Left ventricle myocardium superior (tissue), 1 donor: ENCODE measurements at regions not wholly inside any gene's neighbourhood (a gene's known extent, or its start where the extent isn't known, plus 50 kb on each side); places are given as distances from the start of the nearest gene placed in this dataset.
"Not testable (repeated sequence)": the region's sequence is repeated elsewhere in the genome, so short reads cannot be mapped to it uniquely, and the experiment has no call there.

Experiments
- ATAC-seq: fragments of 200-7000 bp; cut with Tn5 transposase; one replicate; pipeline ENCODE4 v1.9.1; 2020; ENCODE audit warnings: mild to moderate bottlenecking, moderate library complexity
- DNase-seq: peaks from one replicate; pipeline ENCODE4 v3.0.0-alpha.2; 2020
- intact Hi-C: fragments of 100-400 bp; cut with micrococcal nuclease; formaldehyde crosslinking; loops from one replicate; pipeline ENCODE4 v1.11.0; 2022
- donor health status: DM: no; HTN: yes; CAD: no; lungs with severe emphysema.

DNA sequence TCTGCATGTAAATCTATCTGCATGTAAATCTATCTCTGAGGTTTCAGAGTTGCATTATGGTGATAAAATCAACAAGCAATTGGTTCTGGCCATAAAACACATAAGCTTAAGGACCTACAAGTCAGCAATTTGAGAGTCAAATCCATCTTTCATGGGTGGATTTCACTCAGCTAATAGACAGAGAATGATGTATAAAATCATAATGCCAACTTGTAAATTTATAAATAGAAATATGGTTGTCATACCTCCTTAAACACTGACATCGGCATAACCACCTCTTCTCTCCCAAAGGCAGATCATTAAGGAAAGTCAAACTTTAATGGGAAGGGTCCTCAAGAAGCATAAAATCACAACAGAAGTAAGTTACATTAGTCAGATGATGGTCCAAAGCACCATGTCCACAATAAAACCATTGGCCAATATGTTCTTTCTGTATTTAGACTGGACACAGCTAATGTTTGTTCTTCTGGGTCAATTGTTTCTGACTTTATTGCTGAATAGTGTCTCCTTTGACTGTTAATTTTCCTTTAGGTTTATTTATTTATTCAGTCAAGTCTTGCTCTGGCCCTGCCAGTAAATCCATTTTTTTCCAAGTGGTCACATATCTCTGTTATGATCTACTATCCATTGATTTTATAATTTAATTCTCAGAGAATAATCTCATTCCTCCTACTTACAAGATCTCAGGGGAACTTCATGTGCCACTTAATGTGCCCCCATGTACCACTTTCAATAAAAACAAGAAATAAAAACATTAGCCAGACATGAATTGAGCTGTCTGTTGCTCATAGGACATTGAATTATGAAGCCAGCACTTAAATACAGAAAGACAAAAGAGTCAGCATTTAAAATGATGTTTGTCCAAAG is 382.9 kb upstream of the IRAK1BP1 start:
- intact Hi-C loops = no loop called here
- DNase-seq = no peak
- ATAC-seq = no peak

- intact Hi-C loops = no loop called here
- ATAC-seq (no peak), DNase-seq (no peak)
These were observed 379.9 kb upstream of the IRAK1BP1 start for GRCh38 chr6:78487401-78487800.

DNA sequence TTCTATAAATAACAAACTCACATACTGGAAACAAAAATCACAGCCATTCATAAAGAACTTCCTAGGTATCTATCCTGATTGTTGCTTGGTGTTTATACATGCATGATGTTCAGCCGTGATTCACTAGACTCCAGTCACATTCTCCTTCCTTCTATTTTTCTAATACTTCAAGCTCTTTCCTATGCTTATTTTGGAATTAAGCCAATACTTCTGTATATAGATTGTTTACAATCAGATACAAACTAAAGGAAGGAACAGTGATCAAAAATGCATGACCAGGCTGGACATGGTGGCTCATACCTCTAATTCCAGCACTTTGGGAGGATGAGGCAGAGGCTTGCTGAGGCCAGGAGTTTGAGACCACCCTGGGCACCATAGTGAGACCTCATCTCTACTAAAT is 377.5 kb upstream of the IRAK1BP1 start:
- intact Hi-C loops = no loop called here

GRCh38 chr6:78492351-78493017 is 374.9 kb upstream of the IRAK1BP1 start:
- intact Hi-C loops = no loop called here
- ATAC-seq (no peak), DNase-seq (no peak)

More for the DNA sequence above, 377.5 kb upstream of the IRAK1BP1 start:
- ATAC-seq = no peak
- no peak for DNase-seq

DNA sequence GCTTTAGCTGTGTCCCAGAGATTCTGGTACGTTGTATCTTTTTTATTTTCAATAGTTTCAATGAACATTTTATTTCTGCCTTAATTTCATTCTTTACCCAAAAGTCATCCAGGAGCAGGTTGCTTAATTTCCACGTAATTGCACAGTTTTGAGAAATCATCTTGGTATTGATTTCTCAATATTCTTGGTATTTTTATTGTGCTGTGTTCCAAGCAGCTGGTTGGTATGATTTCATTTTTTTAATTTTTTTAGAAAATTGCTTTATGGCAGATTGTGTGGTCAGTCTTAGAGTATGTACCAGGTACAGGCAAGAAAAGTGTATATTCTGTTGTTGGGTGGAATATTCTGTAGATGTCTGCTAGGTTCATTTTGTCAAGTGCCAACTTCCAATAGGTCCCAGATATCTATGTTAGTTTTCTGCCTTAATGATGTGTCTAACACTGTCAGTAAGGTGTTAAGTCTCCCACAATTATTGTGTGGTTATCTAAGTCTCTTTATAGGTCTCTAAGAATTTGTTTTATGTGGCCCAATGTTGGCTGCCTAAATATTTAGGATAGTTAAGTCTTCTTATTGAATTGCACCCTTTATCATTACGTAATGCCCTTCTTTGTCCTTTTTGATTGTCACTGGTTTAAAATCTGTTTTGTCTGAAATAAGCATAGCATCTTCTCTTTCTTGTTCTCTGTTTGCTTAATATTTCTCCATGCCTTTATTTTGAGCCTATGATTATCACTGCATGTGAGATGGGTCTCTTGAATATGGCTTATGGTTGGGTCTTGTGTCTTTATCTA is 366.9 kb upstream of the IRAK1BP1 start:
- no peak for ATAC-seq

DNA sequence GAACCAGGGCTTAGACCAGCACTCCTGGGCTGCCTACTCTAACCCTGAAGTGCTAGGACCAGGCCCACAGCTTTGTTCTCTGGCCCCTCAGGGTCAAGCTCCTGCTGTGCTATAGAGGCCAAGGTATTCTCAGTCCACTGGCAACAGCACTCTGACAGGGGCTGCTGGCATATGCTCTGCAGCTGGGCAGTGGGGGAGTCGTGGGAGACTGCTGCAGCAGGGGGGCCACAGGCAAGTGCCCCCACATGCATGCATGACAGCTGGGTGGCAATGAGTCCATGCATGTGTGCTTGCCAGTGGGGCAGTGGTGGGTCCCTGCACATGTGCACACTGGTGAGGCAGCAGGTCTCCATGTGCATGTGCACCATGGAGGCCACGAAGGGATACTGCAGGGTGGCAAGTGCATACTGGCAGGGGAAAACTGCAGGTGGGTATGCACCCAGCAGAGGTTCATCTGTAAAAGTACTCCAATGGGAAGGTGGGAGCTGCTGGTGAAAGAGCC is 364.9 kb upstream of the IRAK1BP1 start:
- ATAC-seq (no peak), DNase-seq (no peak)
- intact Hi-C loops = no loop called here

More for the DNA sequence above, 366.9 kb upstream of the IRAK1BP1 start:
- no peak for DNase-seq
- intact Hi-C loops = no loop called here

DNA sequence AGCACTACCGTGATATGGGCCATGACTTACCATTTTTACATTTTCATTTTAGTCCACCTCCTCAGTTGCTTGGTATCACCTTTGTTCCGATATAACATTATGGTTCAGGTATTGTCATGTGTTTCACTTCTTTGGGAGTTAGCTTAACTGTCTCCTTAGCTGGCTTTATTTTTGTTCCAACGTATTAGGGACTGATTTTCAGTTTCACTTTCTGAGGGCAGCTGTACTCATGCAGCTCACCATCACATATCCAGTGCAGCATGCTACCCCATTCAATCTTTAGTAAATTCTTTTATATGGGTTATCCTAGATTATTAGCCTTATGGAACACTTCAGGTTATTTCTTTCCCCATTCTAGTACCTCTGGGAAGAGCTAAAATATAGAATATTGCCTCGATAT is 362.2 kb upstream of the IRAK1BP1 start:
- ATAC-seq = no peak
- DNase-seq = no peak
- intact Hi-C loops = no loop called here

DNA sequence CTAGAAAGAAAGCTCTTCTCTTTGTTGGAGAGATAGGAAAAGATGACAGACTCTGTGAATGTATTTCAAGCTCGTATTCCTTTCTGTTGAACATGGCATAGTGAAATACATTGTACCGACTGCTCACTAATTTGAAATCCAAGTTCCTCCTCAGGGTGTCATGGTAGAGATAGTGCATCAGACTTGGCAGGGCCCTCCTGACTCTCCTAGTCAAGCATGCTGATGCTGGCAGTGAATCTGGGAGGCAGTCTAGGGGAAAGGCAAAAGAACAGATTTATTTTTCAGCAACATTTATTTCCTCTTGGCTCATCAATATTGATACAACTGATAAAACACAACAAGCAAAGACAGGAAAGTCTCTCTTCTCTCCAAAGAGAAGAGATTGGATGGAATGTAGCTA is 356.3 kb upstream of the IRAK1BP1 start:
- intact Hi-C loops = no loop called here
- DNase-seq (no peak), ATAC-seq (no peak)

DNA sequence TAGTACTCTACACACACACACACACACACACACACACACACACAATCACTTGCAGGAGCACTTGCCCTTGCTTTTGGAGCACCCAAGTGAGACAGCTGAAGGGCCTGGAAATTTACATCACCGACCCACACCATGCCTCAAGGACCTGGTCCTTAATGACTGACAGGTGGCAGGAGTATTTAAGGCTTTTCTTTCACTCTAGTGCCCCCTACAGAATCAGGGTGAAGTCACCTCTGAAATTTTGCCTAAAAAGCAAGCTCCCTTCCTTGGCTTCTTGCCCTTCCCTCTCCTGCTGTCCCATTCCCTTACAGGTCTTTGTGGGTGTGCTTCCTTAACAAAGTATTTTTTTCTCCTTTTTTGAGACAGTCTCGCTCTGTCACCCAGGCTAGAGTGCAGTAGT is 353.5 kb upstream of the IRAK1BP1 start:
- DNase-seq (no peak), ATAC-seq (no peak)
- intact Hi-C loops = no loop called here

DNA sequence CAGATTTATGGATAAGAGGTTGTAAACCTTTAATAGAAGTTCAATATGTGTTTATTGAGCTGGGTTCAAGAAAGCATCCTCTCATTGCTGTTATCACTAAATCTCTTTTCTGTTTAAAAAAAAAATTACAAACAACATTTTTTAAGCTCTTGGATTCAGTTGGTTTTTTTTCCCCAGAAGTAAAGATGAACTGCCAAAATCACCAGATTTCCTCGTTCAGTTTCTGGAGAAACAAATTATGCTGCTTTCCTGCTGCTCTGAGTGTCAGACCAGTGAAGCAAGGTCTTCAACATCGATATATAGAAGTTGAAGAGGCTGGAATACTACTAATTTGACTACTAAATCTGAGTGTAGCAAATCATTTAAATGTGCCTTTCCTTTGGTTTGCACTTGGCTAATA is 352.1 kb upstream of the IRAK1BP1 start:
- intact Hi-C loops = no loop called here
- no peak for ATAC-seq
- DNase-seq = no peak

DNA sequence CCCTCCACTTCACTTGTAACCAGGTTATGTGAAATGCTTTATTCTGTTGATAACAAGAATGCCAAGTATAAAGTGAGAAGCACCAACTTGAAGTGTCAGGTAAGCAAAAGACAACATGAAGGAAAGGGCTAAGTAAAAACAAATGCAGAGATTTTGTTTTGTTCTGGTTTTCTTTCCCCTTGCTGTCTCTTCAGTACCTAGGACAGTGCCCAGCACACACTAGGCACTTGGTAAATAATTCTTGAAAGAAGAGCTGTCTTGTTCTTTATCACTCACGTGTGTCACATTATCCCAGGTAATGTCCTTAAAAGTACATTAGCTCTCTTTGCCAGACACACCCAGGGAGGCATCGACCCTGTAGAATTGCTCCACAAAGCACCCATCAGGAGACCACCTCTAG is 350.0 kb upstream of the IRAK1BP1 start:
- DNase-seq = no peak
- intact Hi-C loops = no loop called here
- no peak for ATAC-seq

DNA sequence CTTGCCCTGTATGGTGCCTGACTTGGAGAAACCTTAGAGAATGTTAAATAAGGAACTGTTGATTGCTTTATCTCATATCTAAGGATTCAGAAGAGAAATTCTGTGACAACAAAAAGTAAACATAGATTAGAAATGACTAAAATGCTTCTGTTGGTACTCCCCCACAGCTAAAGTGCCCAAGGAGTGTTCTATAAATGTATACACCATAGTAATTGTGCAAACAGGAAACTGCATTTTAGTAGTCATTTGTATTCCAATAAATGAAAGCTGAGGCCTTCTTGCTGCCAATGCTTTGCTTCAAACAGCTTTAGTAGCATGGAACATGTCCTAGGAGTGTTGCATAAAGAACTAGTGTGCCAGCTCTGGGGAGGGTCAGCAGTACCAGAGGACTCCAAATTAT is 343.7 kb upstream of the IRAK1BP1 start:
- DNase-seq (no peak), ATAC-seq (no peak)
- intact Hi-C loops = no loop called here

DNA sequence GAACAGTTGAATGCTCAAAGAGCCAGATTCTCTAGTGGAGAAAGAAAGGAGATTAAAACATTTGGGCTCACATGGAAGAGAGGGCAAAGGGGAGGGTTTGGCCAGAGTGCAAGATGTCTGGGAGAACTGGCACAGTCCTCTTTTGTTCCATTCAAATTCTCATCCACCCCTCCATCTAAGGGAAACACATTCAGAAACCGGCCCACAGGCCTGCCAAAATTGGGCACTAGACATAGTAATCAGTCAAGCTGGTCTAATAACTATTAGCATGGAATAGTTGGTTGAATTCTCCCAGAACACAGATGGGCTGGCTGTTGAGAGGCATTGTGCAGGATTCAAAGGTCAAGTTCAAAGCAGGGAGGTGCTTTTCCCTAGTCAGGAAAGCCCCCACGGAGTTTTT is 341.4 kb upstream of the IRAK1BP1 start:
- DNase-seq = no peak
- ATAC-seq = no peak
- intact Hi-C loops = no loop called here

- ATAC-seq (no peak), DNase-seq (no peak)
- intact Hi-C loops = no loop called here
These were observed 340.9 kb upstream of the IRAK1BP1 start for GRCh38 chr6:78526432-78526831.

GRCh38 chr6:78528926-78529325 is 338.4 kb upstream of the IRAK1BP1 start:
- intact Hi-C loops = no loop called here
- ATAC-seq (no peak), DNase-seq (no peak)

DNA sequence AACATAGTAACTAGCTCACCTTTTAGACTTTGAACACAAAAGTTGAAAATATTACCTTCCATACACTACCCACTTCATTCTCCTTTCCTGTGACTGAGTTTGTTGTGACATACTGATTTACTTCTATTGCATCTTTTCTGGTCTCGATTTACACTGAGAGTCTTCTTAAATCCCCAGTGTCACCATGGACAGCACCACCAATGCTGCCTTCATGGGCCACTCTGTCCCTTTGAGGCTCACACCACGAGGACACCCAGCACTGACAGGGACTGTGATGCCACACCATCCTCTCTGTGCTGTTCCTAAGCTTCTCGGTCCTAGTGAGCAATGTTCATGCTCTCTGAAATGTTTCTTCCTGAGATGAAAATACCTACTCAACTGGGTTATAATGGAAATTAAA is 337.1 kb upstream of the IRAK1BP1 start:
- intact Hi-C loops = no loop called here
- DNase-seq (no peak), ATAC-seq (no peak)

GRCh38 chr6:78533426-78533825 is 333.9 kb upstream of the IRAK1BP1 start:
- no peak for ATAC-seq
- no peak for DNase-seq
- intact Hi-C loops = no loop called here

DNA sequence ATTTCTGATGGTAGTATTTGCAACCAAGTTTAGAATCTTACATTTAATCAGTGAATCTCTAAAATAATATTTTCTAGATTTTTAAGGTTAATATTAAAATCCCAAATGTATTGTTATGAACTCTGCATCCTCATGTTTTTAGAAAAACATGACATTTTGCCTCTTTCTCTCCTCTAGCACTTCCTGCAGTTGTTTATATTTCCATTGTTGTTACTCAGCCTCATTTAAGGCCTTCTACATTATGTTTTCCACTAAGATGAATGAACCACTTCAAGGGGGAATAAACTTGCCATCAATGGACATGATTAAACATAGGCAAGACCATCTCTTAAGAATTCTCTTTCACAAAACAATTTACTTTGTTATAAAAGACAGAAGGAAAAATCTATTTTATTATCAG is 333.5 kb upstream of the IRAK1BP1 start:
- no peak for DNase-seq
- intact Hi-C loops = no loop called here
- no peak for ATAC-seq

DNA sequence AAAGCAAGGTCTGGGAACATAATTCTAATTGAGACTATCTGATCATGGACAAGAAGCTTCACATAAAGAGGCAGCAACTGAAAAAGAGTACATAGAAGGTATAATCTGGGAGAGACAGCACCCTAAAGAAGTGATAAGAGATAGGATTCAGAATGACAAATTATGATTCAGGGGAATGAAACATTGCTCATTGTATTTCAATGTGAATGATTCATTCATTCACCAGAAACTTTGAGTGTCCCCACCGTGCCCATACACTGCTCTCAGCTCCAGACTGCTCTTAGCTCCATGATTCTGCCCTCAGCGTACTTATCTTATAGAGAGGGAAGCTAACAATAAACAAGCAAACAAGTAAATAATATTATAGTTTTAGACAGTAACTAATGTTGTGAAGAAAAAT is 329.3 kb upstream of the IRAK1BP1 start:
- no peak for ATAC-seq
- no peak for DNase-seq
- intact Hi-C loops = no loop called here

DNA sequence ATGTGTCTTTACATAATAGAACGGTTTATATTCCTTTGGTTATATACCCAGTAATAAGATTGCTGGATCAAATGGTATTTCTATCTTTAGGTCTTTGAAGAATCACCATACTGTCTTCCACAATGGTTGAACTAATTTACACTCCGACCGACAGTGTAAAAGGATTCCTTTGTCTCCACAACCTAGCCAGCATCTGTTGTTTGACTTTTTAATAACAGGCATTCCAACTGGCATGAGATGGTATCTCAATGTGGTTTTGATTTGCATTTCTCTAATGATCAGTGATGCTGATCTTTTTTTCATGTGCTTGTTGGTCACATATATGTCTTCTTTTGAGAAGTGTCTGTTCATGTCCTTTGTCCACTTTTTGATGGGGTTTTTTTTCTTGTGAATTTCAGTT is 319.7 kb upstream of the IRAK1BP1 start:
- intact Hi-C loops, ATAC-seq, DNase-seq: not testable (repeated sequence)
